ENCODE measurements at regions not wholly inside any gene's neighbourhood (a gene's known extent, or its start where the extent isn't known, plus 50 kb on each side); places are given as distances from the start of the nearest gene placed in this dataset.

DNA sequence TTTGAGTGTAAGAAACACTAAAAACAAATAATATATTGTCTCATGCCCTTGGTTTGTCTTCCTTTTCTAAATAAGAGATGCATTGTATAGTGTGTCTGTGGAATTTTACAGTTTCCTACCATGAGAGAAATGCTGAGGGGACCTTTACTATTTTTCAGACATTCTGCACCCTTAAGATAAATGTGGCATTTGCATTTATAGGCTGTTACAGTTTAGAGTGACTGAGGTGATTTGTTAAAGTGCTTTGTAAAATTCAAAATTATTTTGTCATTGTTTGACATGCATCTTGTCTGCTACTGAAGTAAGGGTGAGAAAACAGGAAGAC is 78.9 kb upstream of the ZSWIM2 start:
- H3K4me2 ChIP-seq (replicated peaks; ENCODE audit: extremely low read depth, low read length, poor library complexity, severe bottlenecking), result no peak overlapping the region

DNA sequence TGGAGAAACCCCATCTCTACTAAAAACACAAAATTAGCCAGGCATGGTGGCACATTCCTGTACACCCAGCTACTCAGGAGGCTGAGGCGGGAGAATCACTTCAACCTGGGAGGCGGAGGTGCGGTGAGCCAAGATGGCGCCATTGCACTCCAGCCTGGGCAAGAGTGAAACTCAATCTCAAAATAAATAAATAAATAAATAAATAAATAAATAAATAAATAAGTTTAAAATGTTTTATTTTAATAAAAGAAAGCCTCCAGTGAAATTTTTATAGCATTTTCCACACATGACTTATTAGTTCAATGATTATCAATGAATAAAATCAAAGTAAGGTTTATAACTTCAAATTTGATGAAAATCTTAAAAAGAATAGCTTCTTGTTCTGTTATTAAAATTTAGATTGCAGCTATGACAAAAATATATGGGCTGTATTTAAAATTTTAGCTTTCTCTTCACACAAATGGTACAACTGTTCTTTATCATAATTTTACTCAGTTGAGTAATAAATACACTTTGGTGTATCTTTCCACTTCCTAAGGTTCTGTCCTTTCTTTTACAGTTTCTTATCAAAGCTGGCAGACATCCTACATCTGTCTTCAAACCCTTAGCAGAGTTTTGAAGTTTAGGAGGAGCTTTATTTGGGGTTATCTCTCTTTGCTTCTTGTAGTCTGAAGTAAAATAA is 78.4 kb upstream of the ZSWIM2 start:
- 100% methylated on average over 1 of the region's 4 CpGs for WGBS (ENCODE audit: insufficient coverage)
- no peaks in the 10 kb centered on the region for H3K27me3 ChIP-seq (ENCODE audit: control insufficient read depth in 2 of 2, insufficient read depth in 2 of 2, low read length in 2 of 2)
- intact Hi-C loops (cut with micrococcal nuclease), result no loop called here
- H3K9me3 ChIP-seq (replicated peaks in 1 of 2; ENCODE audit: control insufficient read depth in 1 of 2, insufficient read depth in 1 of 2, low read length in 2 of 2), result no peaks in the 10 kb centered on the region
- Mint-ChIP-seq H3K4me3 (no peak overlapping the region), H3K27ac (peak overlapping the region in 1 of 7 donors; percentile 53), H3K4me1 (peaks cover 7% of the 10 kb centered on the region), H3K36me3 (no peaks in the 10 kb centered on the region), H3K27me3 (ENCODE audit: low read depth in 3 of 3) (no peaks in the 10 kb centered on the region), H3K9me3 (peaks cover 0 to 13% (median 3%) of the 10 kb centered on the region in 7 donors)
- no peaks in the 10 kb centered on the region for H4K20me1 ChIP-seq (ENCODE audit: insufficient read depth, low read length)
- H3K9ac ChIP-seq (ENCODE audit: insufficient read depth, low read length, poor library complexity, severe bottlenecking), result no peak overlapping the region
- H3K4me3 ChIP-seq (replicated peaks in 1 of 3; ENCODE audit: low read depth in 2 of 3, low read length in 3 of 3), result no peak overlapping the region
- no peak for DNase-seq
- H3K79me2 ChIP-seq (ENCODE audit: insufficient read depth, low read length), result no peaks in the 10 kb centered on the region
- no peaks in the 10 kb centered on the region for H3K36me3 ChIP-seq (replicated peaks in 1 of 2; ENCODE audit: control insufficient read depth in 1 of 2, insufficient read depth in 2 of 2, low read length in 2 of 2)
- no peak overlapping the region for H3K27ac ChIP-seq (ENCODE audit: low read depth in 1 of 2, low read length in 2 of 2)
- TF ChIP-seq, protein P1, sequence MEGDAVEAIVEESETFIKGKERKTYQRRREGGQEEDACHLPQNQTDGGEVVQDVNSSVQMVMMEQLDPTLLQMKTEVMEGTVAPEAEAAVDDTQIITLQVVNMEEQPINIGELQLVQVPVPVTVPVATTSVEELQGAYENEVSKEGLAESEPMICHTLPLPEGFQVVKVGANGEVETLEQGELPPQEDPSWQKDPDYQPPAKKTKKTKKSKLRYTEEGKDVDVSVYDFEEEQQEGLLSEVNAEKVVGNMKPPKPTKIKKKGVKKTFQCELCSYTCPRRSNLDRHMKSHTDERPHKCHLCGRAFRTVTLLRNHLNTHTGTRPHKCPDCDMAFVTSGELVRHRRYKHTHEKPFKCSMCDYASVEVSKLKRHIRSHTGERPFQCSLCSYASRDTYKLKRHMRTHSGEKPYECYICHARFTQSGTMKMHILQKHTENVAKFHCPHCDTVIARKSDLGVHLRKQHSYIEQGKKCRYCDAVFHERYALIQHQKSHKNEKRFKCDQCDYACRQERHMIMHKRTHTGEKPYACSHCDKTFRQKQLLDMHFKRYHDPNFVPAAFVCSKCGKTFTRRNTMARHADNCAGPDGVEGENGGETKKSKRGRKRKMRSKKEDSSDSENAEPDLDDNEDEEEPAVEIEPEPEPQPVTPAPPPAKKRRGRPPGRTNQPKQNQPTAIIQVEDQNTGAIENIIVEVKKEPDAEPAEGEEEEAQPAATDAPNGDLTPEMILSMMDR (IDR thresholded peaks at IDR 0.05), result no peak
- no peaks in the 10 kb centered on the region for H3K4me1 ChIP-seq (ENCODE audit: control insufficient read depth in 1 of 2, insufficient read depth in 2 of 2, low read length in 2 of 2)
- H2AFZ ChIP-seq (ENCODE audit: insufficient read depth, low read depth, low read length, poor library complexity, severe bottlenecking), result no peak overlapping the region
- no peak overlapping the region for H3K4me2 ChIP-seq (replicated peaks; ENCODE audit: extremely low read depth, low read length, poor library complexity, severe bottlenecking)

More for the DNA sequence above, 78.9 kb upstream of the ZSWIM2 start:
- H3K9me3 Mint-ChIP-seq, result peaks cover 0 to 13% (median 3%) of the 10 kb centered on the region in 7 donors
- Histone ChIP-seq H3K27ac (ENCODE audit: low read depth in 1 of 2, low read length in 2 of 2) (no peak overlapping the region), H3K4me1 (ENCODE audit: control insufficient read depth in 1 of 2, insufficient read depth in 2 of 2, low read length in 2 of 2) (no peaks in the 10 kb centered on the region), H2AFZ (ENCODE audit: insufficient read depth, low read depth, low read length, poor library complexity, severe bottlenecking) (no peak overlapping the region), H3K4me3 (replicated peaks in 1 of 3; ENCODE audit: low read depth in 2 of 3, low read length in 3 of 3) (no peak overlapping the region), H3K27me3 (ENCODE audit: control insufficient read depth in 2 of 2, insufficient read depth in 2 of 2, low read length in 2 of 2) (no peaks in the 10 kb centered on the region), H4K20me1 (ENCODE audit: insufficient read depth, low read length) (no peaks in the 10 kb centered on the region), H3K9ac (ENCODE audit: insufficient read depth, low read length, poor library complexity, severe bottlenecking) (no peak overlapping the region), H3K9me3 (replicated peaks in 1 of 2; ENCODE audit: control insufficient read depth in 1 of 2, insufficient read depth in 1 of 2, low read length in 2 of 2) (no peaks in the 10 kb centered on the region), H3K36me3 (replicated peaks in 1 of 2; ENCODE audit: control insufficient read depth in 1 of 2, insufficient read depth in 2 of 2, low read length in 2 of 2) (no peaks in the 10 kb centered on the region), H3K79me2 (ENCODE audit: insufficient read depth, low read length) (no peaks in the 10 kb centered on the region)
- H3K27me3 Mint-ChIP-seq (ENCODE audit: low read depth in 3 of 3), result no peaks in the 10 kb centered on the region
- H3K4me1 Mint-ChIP-seq, result peaks cover 7% of the 10 kb centered on the region
- TF ChIP-seq, protein P1 (IDR thresholded peaks at IDR 0.05), result no peak
- intact Hi-C loops (cut with micrococcal nuclease), result no loop called here
- no peak overlapping the region for H3K4me3 Mint-ChIP-seq
- no peaks in the 10 kb centered on the region for H3K36me3 Mint-ChIP-seq
- no peak for DNase-seq
- H3K27ac Mint-ChIP-seq, result no peak overlapping the region
